Left kidney (tissue), 1 donor: ENCODE measurements at regions not wholly inside any gene's neighbourhood (a gene's known extent, or its start where the extent isn't known, plus 50 kb on each side); places are given as distances from the start of the nearest gene placed in this dataset.

ENCODE experiments used
- DNase-seq: peaks from one replicate; pipeline ENCODE4 v3.0.0-alpha.2; 2013

GRCh38 chr3:16809482-16809881 is 75.3 kb upstream of the PLCL2 start:
- DNase-seq, result no peak

- DNase-seq, result no peak
Measured at GRCh38 chr3:16809993-16810392, 74.8 kb upstream of the PLCL2 start.

GRCh38 chr3:16810593-16811367 is 74.0 kb upstream of the PLCL2 start:
- DNase-seq, result no peak

- DNase-seq, result no peak
Measured at GRCh38 chr3:16811950-16812349, 72.8 kb upstream of the PLCL2 start.

GRCh38 chr3:16813336-16813735 is 71.4 kb upstream of the PLCL2 start:
- DNase-seq, result no peak

- DNase-seq, result no peak
Measured at GRCh38 chr3:16816048-16816780, 68.5 kb upstream of the PLCL2 start.

- DNase-seq, result no peak
Measured at GRCh38 chr3:16817197-16817596, 67.6 kb upstream of the PLCL2 start.

GRCh38 chr3:16818194-16818593 is 66.6 kb upstream of the PLCL2 start:
- no peak for DNase-seq

GRCh38 chr3:16818945-16819344 is 65.8 kb upstream of the PLCL2 start:
- DNase-seq, result no peak

GRCh38 chr3:16820485-16820884 is 64.3 kb upstream of the PLCL2 start:
- DNase-seq, result no peak

GRCh38 chr3:16821053-16821452 is 63.7 kb upstream of the PLCL2 start:
- DNase-seq, result no peak

GRCh38 chr3:16824081-16824696 is 60.6 kb upstream of the PLCL2 start:
- DNase-seq, result no peak

GRCh38 chr3:16825617-16826204 is 59.0 kb upstream of the PLCL2 start:
- no peak for DNase-seq

- DNase-seq, result no peak
Measured at GRCh38 chr3:16828815-16829214, 55.9 kb upstream of the PLCL2 start.

GRCh38 chr3:16831846-16832245 is 52.9 kb upstream of the PLCL2 start:
- DNase-seq, result no peak

- no peak for DNase-seq
Measured at GRCh38 chr3:16834214-16834613, 50.5 kb upstream of the PLCL2 start.

- no peak for DNase-seq
Measured at GRCh38 chr3:16834753-16835152, 50.0 kb upstream of the PLCL2 start.
